Ascending aorta (tissue), 2 donors: ENCODE measurements at regions not wholly inside any gene's neighbourhood (a gene's known extent, or its start where the extent isn't known, plus 50 kb on each side); places are given as distances from the start of the nearest gene placed in this dataset.

ENCODE experiments used
- DNase-seq, 2 donors: peaks; one replicate each; pipeline ENCODE4 v3.0.0-alpha.2; 2019; ENCODE audit warnings: low spot score in 2 of 2
- H3K27ac ChIP-seq, 2 donors: fragments of 200-600 bp; sonication (generic); one replicate each; pipeline ENCODE4 v1.5.1; 2016 to 2017; ENCODE audit warnings: mild to moderate bottlenecking in 1 of 2
- H3K27me3 ChIP-seq: fragments of 200-600 bp; sonication (generic); one replicate; pipeline ENCODE4 v1.5.1; 2017
- H3K36me3 ChIP-seq, 2 donors: fragments of 200-600 bp; sonication (generic); one replicate each; pipeline ENCODE4 v1.5.1; 2016
- H3K4me1 ChIP-seq, 2 donors: fragments of 200-600 bp; sonication (generic); one replicate each; pipeline ENCODE4 v1.5.1; 2016 to 2017; ENCODE audit warnings: mild to moderate bottlenecking in 1 of 2
- H3K4me3 ChIP-seq, 2 donors: fragments of 200-600 bp; sonication (generic); one replicate each; pipeline ENCODE4 v1.5.1; 2016 to 2017; ENCODE audit warnings: mild to moderate bottlenecking in 1 of 2
- H3K9me3 ChIP-seq, 2 donors: fragments of 200-600 bp; sonication (generic); one replicate each; pipeline ENCODE4 v1.5.1; 2016
- CTCF ChIP-seq, 3 experiments: fragments of 200-600 bp in 2 of 3; fragments of 450-650 bp in 1 of 3; sonication (generic) in 2 of 3; IDR thresholded peaks; one replicate each; pipeline ENCODE4 v1.5.1; 2016 to 2019; ENCODE audit warnings: antibody characterized with exemption in 3 of 3, mild to moderate bottlenecking in 1 of 3, moderate library complexity in 1 of 3
- intact Hi-C: fragments of 100-400 bp; cut with DNase I; formaldehyde crosslinking; loops from one replicate; pipeline ENCODE4 v1.15.1; 2023

GRCh38 chr11:110035357-110035756 is 57.8 kb upstream of the ZC3H12C start:
- no peak for TF ChIP-seq CTCF (IDR thresholded peaks at IDR 0.05)
- no peaks in the 10 kb centered on the region for H3K36me3 ChIP-seq
- no peak overlapping the region for H3K27ac ChIP-seq
- H3K4me3 ChIP-seq = no peak overlapping the region
- intact Hi-C loops = no loop called here
- no peak for DNase-seq
- no peaks in the 10 kb centered on the region for H3K4me1 ChIP-seq
- H3K27me3 ChIP-seq = no peaks in the 10 kb centered on the region
- H3K9me3 ChIP-seq = no peaks in the 10 kb centered on the region

GRCh38 chr11:110038201-110038600 is 55.0 kb upstream of the ZC3H12C start:
- H3K4me3 ChIP-seq = no peak overlapping the region
- no peaks in the 10 kb centered on the region for H3K4me1 ChIP-seq
- intact Hi-C loops = no loop called here
- H3K9me3 ChIP-seq = no peaks in the 10 kb centered on the region
- H3K27ac ChIP-seq = no peak overlapping the region
- no peaks in the 10 kb centered on the region for H3K36me3 ChIP-seq
- no peak for DNase-seq
- no peaks in the 10 kb centered on the region for H3K27me3 ChIP-seq
- no peak for TF ChIP-seq CTCF (IDR thresholded peaks at IDR 0.05)
